ENCODE measurements at regions not wholly inside any gene's neighbourhood (a gene's known extent, or its start where the extent isn't known, plus 50 kb on each side); places are given as distances from the start of the nearest gene placed in this dataset.

GRCh38 chr9:120289098-120289497 lies 290.9 kb downstream of the CDK5RAP2 start:
- intact Hi-C loops (cut with micrococcal nuclease): no loop called here
- no peaks in the 10 kb centered on the region for H3K9me3 Mint-ChIP-seq
- no peak overlapping the region for H3K27ac Mint-ChIP-seq
- no peaks in the 10 kb centered on the region for H3K36me3 Mint-ChIP-seq (ENCODE audit: low read depth)
- H3K4me1 Mint-ChIP-seq (ENCODE audit: low read depth): no peaks in the 10 kb centered on the region
- H3K4me3 Mint-ChIP-seq: no peak overlapping the region
- no peak for DNase-seq (ENCODE audit: low spot score)
- peaks cover 2% of the 10 kb centered on the region for H3K27me3 Mint-ChIP-seq (ENCODE audit: insufficient read depth)

DNA sequence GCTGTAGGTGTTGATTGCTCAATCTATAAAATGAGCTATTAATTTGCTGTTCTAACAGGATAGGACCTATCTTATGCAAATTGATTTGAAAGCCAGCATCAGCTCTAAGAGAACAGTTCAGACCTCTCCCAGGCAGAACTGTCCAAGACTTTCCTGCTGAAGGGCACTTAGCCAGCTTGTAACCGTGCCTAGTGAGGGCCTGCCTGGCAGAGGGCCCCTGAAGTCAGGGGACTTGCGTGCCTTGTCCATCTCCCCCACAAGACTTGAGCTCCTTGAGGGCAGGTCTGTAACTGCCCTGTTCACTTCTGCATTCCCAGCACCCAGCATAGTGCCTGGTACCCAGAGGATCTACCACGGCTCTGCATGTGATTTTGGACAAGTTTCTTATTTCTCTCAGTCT lies 293.4 kb downstream of the CDK5RAP2 start:
- no peak overlapping the region for H3K4me3 Mint-ChIP-seq

DNA sequence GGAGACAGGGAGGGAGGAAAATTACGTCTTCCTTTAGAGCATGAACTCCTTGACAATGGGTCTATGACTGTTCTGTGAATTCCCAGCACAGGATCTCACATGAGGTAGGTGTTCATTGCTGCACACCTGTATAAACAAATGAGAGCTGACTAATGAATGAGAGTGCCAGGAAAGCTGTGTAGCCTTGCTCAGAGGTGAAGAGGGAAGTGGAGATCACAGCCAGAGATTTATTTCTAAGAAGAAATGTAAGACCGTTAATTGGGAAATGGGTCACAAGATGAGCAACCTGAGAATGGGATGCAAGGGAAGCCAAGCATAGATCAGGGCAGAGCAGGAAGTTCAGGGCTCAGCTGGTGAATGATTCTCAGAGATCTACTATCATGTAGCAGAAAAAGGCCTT lies 295.1 kb downstream of the CDK5RAP2 start:
- Mint-ChIP-seq H3K27me3 (ENCODE audit: insufficient read depth) (peaks cover 2% of the 10 kb centered on the region), H3K9me3 (no peaks in the 10 kb centered on the region), H3K4me1 (ENCODE audit: low read depth) (no peaks in the 10 kb centered on the region), H3K36me3 (ENCODE audit: low read depth) (no peaks in the 10 kb centered on the region), H3K4me3 (no peak overlapping the region), H3K27ac (no peak overlapping the region)
- intact Hi-C loops (cut with micrococcal nuclease): no loop called here
- DNase-seq (ENCODE audit: low spot score): no peak

More for the DNA sequence above, 293.4 kb downstream of the CDK5RAP2 start:
- Mint-ChIP-seq H3K27ac (no peak overlapping the region), H3K4me1 (ENCODE audit: low read depth) (no peaks in the 10 kb centered on the region), H3K9me3 (no peaks in the 10 kb centered on the region), H3K36me3 (ENCODE audit: low read depth) (no peaks in the 10 kb centered on the region), H3K27me3 (ENCODE audit: insufficient read depth) (peaks cover 2% of the 10 kb centered on the region)
- intact Hi-C loops (cut with micrococcal nuclease): no loop called here
- no peak for DNase-seq (ENCODE audit: low spot score)

- no peaks in the 10 kb centered on the region for H3K36me3 Mint-ChIP-seq (ENCODE audit: low read depth)
- DNase-seq (ENCODE audit: low spot score): no peak
- no peaks in the 10 kb centered on the region for H3K9me3 Mint-ChIP-seq
These were observed 298.3 kb downstream of the CDK5RAP2 start for GRCh38 chr9:120281665-120282064.

DNA sequence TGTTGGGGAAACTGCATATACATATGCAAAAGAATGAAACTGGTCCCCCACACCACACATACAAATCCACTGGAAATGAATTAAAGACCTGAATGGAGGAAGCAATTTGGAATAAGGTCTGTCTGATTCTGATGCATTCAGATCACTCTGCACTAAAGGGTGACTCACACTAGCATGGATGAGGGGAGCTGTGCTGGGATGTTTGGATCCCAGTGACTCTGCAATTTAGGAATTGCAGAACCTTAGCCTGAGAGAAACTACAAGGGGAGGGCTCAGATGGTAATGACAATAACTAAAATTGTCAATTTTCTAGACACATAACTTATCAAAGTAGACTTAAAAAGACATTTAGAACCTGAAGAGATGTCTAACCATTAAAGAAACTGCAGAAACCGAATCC lies 312.0 kb downstream of the CDK5RAP2 start:
- Mint-ChIP-seq H3K27ac (no peak overlapping the region), H3K27me3 (ENCODE audit: insufficient read depth) (peaks cover 2% of the 10 kb centered on the region), H3K9me3 (peaks cover 3% of the 10 kb centered on the region), H3K4me1 (ENCODE audit: low read depth) (no peaks in the 10 kb centered on the region), H3K4me3 (no peak overlapping the region), H3K36me3 (ENCODE audit: low read depth) (no peaks in the 10 kb centered on the region)
- DNase-seq (ENCODE audit: low spot score): no peak
- intact Hi-C loops (cut with micrococcal nuclease): no loop called here

More at GRCh38 chr9:120281665-120282064, 298.3 kb downstream of the CDK5RAP2 start:
- intact Hi-C loops (cut with micrococcal nuclease): no loop called here
- Mint-ChIP-seq H3K27ac (no peak overlapping the region), H3K4me1 (ENCODE audit: low read depth) (no peaks in the 10 kb centered on the region), H3K4me3 (no peak overlapping the region), H3K27me3 (ENCODE audit: insufficient read depth) (peaks cover 2% of the 10 kb centered on the region)

DNA sequence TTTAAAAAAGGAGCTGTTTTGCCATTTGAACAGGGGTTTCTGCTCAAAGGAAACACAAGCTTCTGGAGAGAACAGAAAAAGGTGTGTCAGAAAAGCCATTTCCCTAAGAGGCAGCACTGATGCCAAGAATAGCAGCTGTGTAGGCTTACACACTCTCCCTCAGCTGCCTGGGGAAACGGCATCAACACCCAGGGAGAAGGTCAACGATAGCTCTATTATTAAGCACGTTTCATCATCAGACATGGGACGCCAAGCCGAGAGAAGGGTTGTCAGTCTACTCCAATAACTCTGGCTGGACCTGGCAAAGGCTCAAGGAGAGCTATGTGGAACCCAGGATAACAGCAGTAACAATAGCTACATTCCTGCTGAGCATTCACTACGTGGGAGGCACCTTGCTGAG lies 314.2 kb downstream of the CDK5RAP2 start:
- Mint-ChIP-seq H3K9me3 (no peaks in the 10 kb centered on the region), H3K27me3 (ENCODE audit: insufficient read depth) (no peaks in the 10 kb centered on the region), H3K4me3 (no peak overlapping the region), H3K4me1 (ENCODE audit: low read depth) (no peaks in the 10 kb centered on the region), H3K36me3 (ENCODE audit: low read depth) (no peaks in the 10 kb centered on the region), H3K27ac (no peak overlapping the region)
- DNase-seq (ENCODE audit: low spot score): no peak
- intact Hi-C loops (cut with micrococcal nuclease): no loop called here

- no peak overlapping the region for H3K4me3 Mint-ChIP-seq
- H3K27me3 Mint-ChIP-seq (ENCODE audit: insufficient read depth): no peaks in the 10 kb centered on the region
- H3K36me3 Mint-ChIP-seq (ENCODE audit: low read depth): no peaks in the 10 kb centered on the region
- H3K9me3 Mint-ChIP-seq: no peaks in the 10 kb centered on the region
- H3K27ac Mint-ChIP-seq: no peak overlapping the region
- DNase-seq (ENCODE audit: low spot score): no peak
- intact Hi-C loops (cut with micrococcal nuclease): no loop called here
- no peaks in the 10 kb centered on the region for H3K4me1 Mint-ChIP-seq (ENCODE audit: low read depth)
These were observed 315.4 kb downstream of the CDK5RAP2 start for GRCh38 chr9:120264528-120264927.

GRCh38 chr9:120263836-120264235 lies 316.1 kb downstream of the CDK5RAP2 start:
- Mint-ChIP-seq H3K27me3 (ENCODE audit: insufficient read depth) (no peaks in the 10 kb centered on the region), H3K4me1 (ENCODE audit: low read depth) (no peaks in the 10 kb centered on the region), H3K4me3 (no peak overlapping the region), H3K9me3 (no peaks in the 10 kb centered on the region), H3K36me3 (ENCODE audit: low read depth) (no peaks in the 10 kb centered on the region), H3K27ac (no peak overlapping the region)
- intact Hi-C loops (cut with micrococcal nuclease): no loop called here
- no peak for DNase-seq (ENCODE audit: low spot score)

- no peak for DNase-seq (ENCODE audit: low spot score)
- intact Hi-C loops (cut with micrococcal nuclease): no loop called here
- Mint-ChIP-seq H3K4me3 (no peak overlapping the region), H3K9me3 (no peaks in the 10 kb centered on the region), H3K27me3 (ENCODE audit: insufficient read depth) (peaks cover 1% of the 10 kb centered on the region), H3K36me3 (ENCODE audit: low read depth) (no peaks in the 10 kb centered on the region), H3K4me1 (ENCODE audit: low read depth) (no peaks in the 10 kb centered on the region), H3K27ac (no peak overlapping the region)
These were observed 318.5 kb downstream of the CDK5RAP2 start for GRCh38 chr9:120261419-120261818.

DNA sequence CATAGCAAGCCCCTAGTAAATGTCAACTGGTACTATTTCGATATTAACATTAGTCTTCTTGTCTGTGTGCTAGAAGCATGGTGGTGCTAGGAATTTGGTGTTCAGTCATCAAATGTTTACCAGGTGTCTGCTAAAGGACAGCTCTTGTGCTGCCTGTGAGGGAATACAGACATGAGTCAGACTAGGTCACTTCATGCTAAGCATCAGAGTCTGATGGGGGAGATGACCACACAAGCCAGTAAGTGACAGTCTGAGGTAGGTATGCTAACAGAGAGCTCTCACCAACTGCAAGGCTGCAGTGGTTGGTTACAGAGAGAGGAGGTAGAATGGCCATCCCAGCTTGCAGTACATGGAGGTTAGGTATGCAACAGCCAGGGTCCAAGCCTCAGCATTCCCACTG lies 320.9 kb downstream of the CDK5RAP2 start:
- Mint-ChIP-seq H3K27me3 (ENCODE audit: insufficient read depth) (peaks cover 8% of the 10 kb centered on the region), H3K36me3 (ENCODE audit: low read depth) (no peaks in the 10 kb centered on the region), H3K4me1 (ENCODE audit: low read depth) (no peaks in the 10 kb centered on the region), H3K27ac (no peak overlapping the region), H3K9me3 (no peaks in the 10 kb centered on the region), H3K4me3 (no peak overlapping the region)
- intact Hi-C loops (cut with micrococcal nuclease): no loop called here
- DNase-seq (ENCODE audit: low spot score): no peak

DNA sequence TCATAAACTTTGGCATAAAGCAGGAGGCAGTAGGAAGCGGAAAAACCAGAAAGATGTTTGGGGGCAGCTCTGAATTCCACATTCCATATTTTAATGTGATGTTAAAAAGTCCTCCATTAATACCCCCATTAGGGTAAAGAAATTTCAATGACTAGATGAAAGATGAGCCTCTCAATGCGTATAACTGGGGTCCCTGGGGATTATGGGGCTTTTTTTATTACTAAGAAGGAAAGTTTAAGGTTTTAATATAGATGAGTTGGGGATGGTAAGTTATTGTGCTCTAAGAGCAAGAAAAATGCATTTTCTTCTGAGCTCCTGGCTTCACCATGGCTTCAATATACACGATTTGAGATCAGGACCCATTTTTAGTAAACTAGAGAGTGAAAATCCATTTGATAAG lies 321.9 kb downstream of the CDK5RAP2 start:
- intact Hi-C loops (cut with micrococcal nuclease): no loop called here
- H3K27me3 Mint-ChIP-seq (ENCODE audit: insufficient read depth): peaks cover 8% of the 10 kb centered on the region
- no peaks in the 10 kb centered on the region for H3K36me3 Mint-ChIP-seq (ENCODE audit: low read depth)
- H3K4me1 Mint-ChIP-seq (ENCODE audit: low read depth): no peaks in the 10 kb centered on the region
- H3K27ac Mint-ChIP-seq: no peak overlapping the region
- H3K9me3 Mint-ChIP-seq: no peaks in the 10 kb centered on the region
- no peak overlapping the region for H3K4me3 Mint-ChIP-seq
- no peak for DNase-seq (ENCODE audit: low spot score)

- H3K27ac Mint-ChIP-seq: no peak overlapping the region
- no peaks in the 10 kb centered on the region for H3K4me1 Mint-ChIP-seq (ENCODE audit: low read depth)
- no peak for DNase-seq (ENCODE audit: low spot score)
- no peaks in the 10 kb centered on the region for H3K36me3 Mint-ChIP-seq (ENCODE audit: low read depth)
- peaks cover 8% of the 10 kb centered on the region for H3K27me3 Mint-ChIP-seq (ENCODE audit: insufficient read depth)
- no peaks in the 10 kb centered on the region for H3K9me3 Mint-ChIP-seq
- H3K4me3 Mint-ChIP-seq: no peak overlapping the region
- intact Hi-C loops (cut with micrococcal nuclease): no loop called here
These were observed 322.5 kb downstream of the CDK5RAP2 start for GRCh38 chr9:120257483-120257882.

DNA sequence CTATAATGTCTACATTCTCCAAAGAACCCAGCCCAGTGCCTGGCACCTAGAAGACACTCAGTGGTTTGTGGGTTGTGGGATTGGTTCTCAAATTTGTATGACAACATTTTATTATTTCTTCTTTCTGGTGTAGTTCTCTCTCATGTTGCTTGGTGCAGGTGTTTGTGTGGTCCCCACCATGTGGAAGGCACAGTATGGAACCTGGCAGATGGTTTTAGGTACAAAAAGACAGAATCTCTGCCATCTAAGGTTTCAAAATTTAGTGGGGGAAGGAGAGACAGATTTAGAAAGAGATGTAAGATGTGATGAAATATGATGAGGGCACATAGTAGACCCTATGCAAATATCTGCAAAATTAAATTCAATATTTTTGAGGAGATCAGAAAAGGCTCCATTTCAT lies 323.8 kb downstream of the CDK5RAP2 start:
- no peak for DNase-seq (ENCODE audit: low spot score)
- H3K4me1 Mint-ChIP-seq (ENCODE audit: low read depth): no peaks in the 10 kb centered on the region
- no peaks in the 10 kb centered on the region for H3K9me3 Mint-ChIP-seq
- peaks cover 8% of the 10 kb centered on the region for H3K27me3 Mint-ChIP-seq (ENCODE audit: insufficient read depth)
- intact Hi-C loops (cut with micrococcal nuclease): no loop called here
- H3K27ac Mint-ChIP-seq: no peak overlapping the region
- no peaks in the 10 kb centered on the region for H3K36me3 Mint-ChIP-seq (ENCODE audit: low read depth)
- H3K4me3 Mint-ChIP-seq: no peak overlapping the region

GRCh38 chr9:120252248-120252647 lies 327.7 kb downstream of the CDK5RAP2 start:
- intact Hi-C loops (cut with micrococcal nuclease): no loop called here
- no peak overlapping the region for H3K4me3 Mint-ChIP-seq
- H3K27ac Mint-ChIP-seq: no peak overlapping the region
- H3K27me3 Mint-ChIP-seq (ENCODE audit: insufficient read depth): peaks cover 6% of the 10 kb centered on the region
- no peaks in the 10 kb centered on the region for H3K4me1 Mint-ChIP-seq (ENCODE audit: low read depth)
- no peak for DNase-seq (ENCODE audit: low spot score)
- H3K36me3 Mint-ChIP-seq (ENCODE audit: low read depth): no peaks in the 10 kb centered on the region
- no peaks in the 10 kb centered on the region for H3K9me3 Mint-ChIP-seq
